ENCODE measurements at regions not wholly inside any gene's neighbourhood (a gene's known extent, or its start where the extent isn't known, plus 50 kb on each side); places are given as distances from the start of the nearest gene placed in this dataset.

GRCh38 chr5:21221616-21222015 lies 1233.6 kb upstream of the CDH18 start:
- TF ChIP-seq CTCF (IDR thresholded peaks at IDR 0.05 in 4 of 5, conservative IDR thresholded peaks at IDR 0.05 in 1 of 5) = no peak
- no peak for TF ChIP-seq POLR2A (IDR thresholded peaks at IDR 0.05)
